GM21360 (cell line): ENCODE measurements at regions not wholly inside any gene's neighbourhood (a gene's known extent, or its start where the extent isn't known, plus 50 kb on each side); places are given as distances from the start of the nearest gene placed in this dataset.

Experiments used
- ATAC-seq: cut with Tn5 transposase; IDR thresholded peaks from one replicate; pipeline ENCODE4 v1.9.1; 2021; ENCODE audit warnings: mild to moderate bottlenecking, moderate library complexity; ENCODE audit not compliant: unreplicated experiment

GRCh38 chr6:94401311-94401710 is 982.0 kb upstream of the EPHA7 start:
- no peak for ATAC-seq

- no peak for ATAC-seq
These were observed 975.5 kb upstream of the EPHA7 start for GRCh38 chr6:94394822-94395221.

- ATAC-seq, result no peak
These were observed 969.9 kb upstream of the EPHA7 start for GRCh38 chr6:94389218-94389617.

GRCh38 chr6:94377835-94378234 is 958.5 kb upstream of the EPHA7 start:
- no peak for ATAC-seq

GRCh38 chr6:94376876-94377275 is 957.5 kb upstream of the EPHA7 start:
- no peak for ATAC-seq

- no peak for ATAC-seq
These were observed 952.9 kb upstream of the EPHA7 start for GRCh38 chr6:94372229-94372628.

GRCh38 chr6:94367316-94367715 is 948.0 kb upstream of the EPHA7 start:
- no peak for ATAC-seq

- ATAC-seq, result no peak
These were observed 942.9 kb upstream of the EPHA7 start for GRCh38 chr6:94362061-94362864.

GRCh38 chr6:94361304-94362060 is 942.1 kb upstream of the EPHA7 start:
- ATAC-seq, result no peak

GRCh38 chr6:94357381-94357980 is 938.1 kb upstream of the EPHA7 start:
- no peak for ATAC-seq

- ATAC-seq, result no peak
These were observed 931.5 kb upstream of the EPHA7 start for GRCh38 chr6:94350833-94351232.

- ATAC-seq, result no peak
These were observed 929.9 kb upstream of the EPHA7 start for GRCh38 chr6:94349227-94349626.

- ATAC-seq, result no peak
These were observed 925.5 kb upstream of the EPHA7 start for GRCh38 chr6:94344866-94345265.

- no peak for ATAC-seq
These were observed 921.8 kb upstream of the EPHA7 start for GRCh38 chr6:94341173-94341572.

GRCh38 chr6:94323853-94324252 is 904.5 kb upstream of the EPHA7 start:
- no peak for ATAC-seq

GRCh38 chr6:94300424-94301144 is 881.2 kb upstream of the EPHA7 start:
- ATAC-seq, result no peak

GRCh38 chr6:94289131-94289530 is 869.8 kb upstream of the EPHA7 start:
- no peak for ATAC-seq

GRCh38 chr6:94278146-94278545 is 858.8 kb upstream of the EPHA7 start:
- ATAC-seq, result no peak

GRCh38 chr6:94272327-94272726 is 853.0 kb upstream of the EPHA7 start:
- no peak for ATAC-seq

- ATAC-seq, result no peak
These were observed 851.0 kb upstream of the EPHA7 start for GRCh38 chr6:94270091-94270948.
